ENCODE measurements at regions not wholly inside any gene's neighbourhood (a gene's known extent, or its start where the extent isn't known, plus 50 kb on each side); places are given as distances from the start of the nearest gene placed in this dataset.

- Histone ChIP-seq H3K36me3 (ENCODE audit: control insufficient read depth in 2 of 2, insufficient read depth in 1 of 2, low read length in 2 of 2) (no peaks in the 10 kb centered on the region), H3K4me3 (ENCODE audit: low read depth, low read length) (no peak overlapping the region), H3K9me3 (ENCODE audit: control insufficient read depth, insufficient read depth, low read depth, low read length) (no peaks in the 10 kb centered on the region), H3K4me1 (ENCODE audit: control insufficient read depth, insufficient read depth, low read length) (no peaks in the 10 kb centered on the region), H3K27ac (ENCODE audit: extremely low read depth, low read depth, low read length) (no peak overlapping the region)
- POLR2A ChIA-PET, result no interaction called here
- CTCF ChIA-PET, result no interaction called here
- TF ChIP-seq ATF2 (tag by site-specific recombination; IDR thresholded peaks at IDR 0.05; ENCODE audit: low read depth), result no peak
- no peak for TF ChIP-seq ZNF560 (tag by site-specific recombination; IDR thresholded peaks at IDR 0.05; ENCODE audit: borderline replicate concordance)
- TF ChIP-seq ZNF10 (tag by site-specific recombination; IDR thresholded peaks at IDR 0.05), result no peak
- TF ChIP-seq ZNF529 (tag by site-specific recombination; IDR thresholded peaks at IDR 0.05; ENCODE audit: insufficient replicate concordance), result no peak
- TF ChIP-seq ZNF292 (tag by site-specific recombination; IDR thresholded peaks at IDR 0.05; ENCODE audit: borderline replicate concordance, low read depth), result no peak
- TF ChIP-seq ZBTB44 (tag by site-specific recombination; IDR thresholded peaks at IDR 0.05), result no peak
- TF ChIP-seq ZNF707 (tag by site-specific recombination; IDR thresholded peaks at IDR 0.05), result no peak
- TF ChIP-seq GLI2 (tag by site-specific recombination; IDR thresholded peaks at IDR 0.05; ENCODE audit: borderline replicate concordance, low read depth), result no peak
- no peak for TF ChIP-seq ZNF555 (tag by site-specific recombination; conservative IDR thresholded peaks at IDR 0.05)
- TF ChIP-seq ZNF112 (tag by site-specific recombination; IDR thresholded peaks at IDR 0.05), result no peak
- TF ChIP-seq ZBTB1 (tag by site-specific recombination; IDR thresholded peaks at IDR 0.05), result no peak
- no peak for TF ChIP-seq ZNF639 (tag by site-specific recombination; IDR thresholded peaks at IDR 0.05)
- TF ChIP-seq TCF7L2 (IDR thresholded peaks at IDR 0.05; ENCODE audit: borderline replicate concordance, low read depth, low read length), result no peak
- TF ChIP-seq SP7 (tag by site-specific recombination; IDR thresholded peaks at IDR 0.05), result no peak
- TF ChIP-seq ZNF16 (tag by site-specific recombination; IDR thresholded peaks at IDR 0.05; ENCODE audit: low read depth), result no peak
Measured at GRCh38 chr1:163875200-163875926, 553.6 kb downstream of the NUF2 start.

GRCh38 chr1:163875927-163876320, 554.2 kb downstream of the NUF2 start:
- H3K4me3 ChIP-seq (ENCODE audit: low read depth, low read length), result no peak overlapping the region
- CTCF ChIA-PET, result no interaction called here
- H3K36me3 ChIP-seq (ENCODE audit: control insufficient read depth in 2 of 2, insufficient read depth in 1 of 2, low read length in 2 of 2), result no peaks in the 10 kb centered on the region
- TF ChIP-seq ATF2 (tag by site-specific recombination; IDR thresholded peaks at IDR 0.05; ENCODE audit: low read depth) (no peak), ZNF658 (tag by site-specific recombination; IDR thresholded peaks at IDR 0.05) (no peak), ZNF391 (tag by site-specific recombination; IDR thresholded peaks at IDR 0.05; ENCODE audit: borderline replicate concordance, low read depth) (no peak), PRDM10 (tag by site-specific recombination; IDR thresholded peaks at IDR 0.05) (no peak), ZNF221 (tag by site-specific recombination; IDR thresholded peaks at IDR 0.05; ENCODE audit: borderline replicate concordance) (no peak), ZNF10 (tag by site-specific recombination; IDR thresholded peaks at IDR 0.05) (no peak)
- H3K9me3 ChIP-seq (ENCODE audit: control insufficient read depth, insufficient read depth, low read depth, low read length), result no peaks in the 10 kb centered on the region
- no peaks in the 10 kb centered on the region for H3K4me1 ChIP-seq (ENCODE audit: control insufficient read depth, insufficient read depth, low read length)
- no peak overlapping the region for H3K27ac ChIP-seq (ENCODE audit: extremely low read depth, low read depth, low read length)
- POLR2A ChIA-PET, result no interaction called here

All from HEK293 (cell line).